GM19452 (cell line): ENCODE measurements at regions not wholly inside any gene's neighbourhood (a gene's known extent, or its start where the extent isn't known, plus 50 kb on each side); places are given as distances from the start of the nearest gene placed in this dataset.

Experiments
- ATAC-seq: cut with Tn5 transposase; IDR thresholded peaks from one replicate; pipeline ENCODE4 v1.9.1; 2021; ENCODE audit not compliant: unreplicated experiment

- no peak for ATAC-seq
Observed at GRCh38 chr10:121096617-121097431, 245.7 kb downstream of the WDR11 start.

GRCh38 chr10:121098211-121098610 lies 247.0 kb downstream of the WDR11 start:
- ATAC-seq = no peak

- ATAC-seq = no peak
Observed at GRCh38 chr10:121098751-121099150, 247.6 kb downstream of the WDR11 start.

GRCh38 chr10:121099181-121099580 lies 248.0 kb downstream of the WDR11 start:
- ATAC-seq = no peak

- no peak for ATAC-seq
Observed at GRCh38 chr10:121099592-121099991, 248.4 kb downstream of the WDR11 start.

- ATAC-seq = no peak
Observed at GRCh38 chr10:121101561-121101960, 250.4 kb downstream of the WDR11 start.

- no peak for ATAC-seq
Observed at GRCh38 chr10:121102706-121103105, 251.5 kb downstream of the WDR11 start.

GRCh38 chr10:121104476-121105111 lies 253.4 kb downstream of the WDR11 start:
- no peak for ATAC-seq

- ATAC-seq = no peak
Observed at GRCh38 chr10:121106611-121107010, 255.4 kb downstream of the WDR11 start.

GRCh38 chr10:121108051-121108450 lies 256.9 kb downstream of the WDR11 start:
- ATAC-seq = no peak

GRCh38 chr10:121110369-121110768 lies 259.2 kb downstream of the WDR11 start:
- no peak for ATAC-seq

GRCh38 chr10:121112136-121112535 lies 261.0 kb downstream of the WDR11 start:
- ATAC-seq = no peak

GRCh38 chr10:121112579-121113384 lies 261.6 kb downstream of the WDR11 start:
- no peak for ATAC-seq

- no peak for ATAC-seq
Observed at GRCh38 chr10:121113385-121113696, 262.2 kb downstream of the WDR11 start.

GRCh38 chr10:121113911-121114310 lies 262.7 kb downstream of the WDR11 start:
- no peak for ATAC-seq

GRCh38 chr10:121115154-121115553 lies 264.0 kb downstream of the WDR11 start:
- no peak for ATAC-seq

- ATAC-seq = no peak
Observed at GRCh38 chr10:121121462-121121861, 270.3 kb downstream of the WDR11 start.

GRCh38 chr10:121127151-121127906 lies 276.2 kb downstream of the WDR11 start:
- no peak for ATAC-seq

GRCh38 chr10:121128164-121128563 lies 277.0 kb downstream of the WDR11 start:
- no peak for ATAC-seq

GRCh38 chr10:121129266-121129665 lies 278.1 kb downstream of the WDR11 start:
- no peak for ATAC-seq

- no peak for ATAC-seq
Observed at GRCh38 chr10:121130382-121130781, 279.2 kb downstream of the WDR11 start.
